ENCODE measurements at regions not wholly inside any gene's neighbourhood (a gene's known extent, or its start where the extent isn't known, plus 50 kb on each side); places are given as distances from the start of the nearest gene placed in this dataset.
A peak's percentile ranks its signal among the peaks of the same experiment; 100 is the strongest.

DNA sequence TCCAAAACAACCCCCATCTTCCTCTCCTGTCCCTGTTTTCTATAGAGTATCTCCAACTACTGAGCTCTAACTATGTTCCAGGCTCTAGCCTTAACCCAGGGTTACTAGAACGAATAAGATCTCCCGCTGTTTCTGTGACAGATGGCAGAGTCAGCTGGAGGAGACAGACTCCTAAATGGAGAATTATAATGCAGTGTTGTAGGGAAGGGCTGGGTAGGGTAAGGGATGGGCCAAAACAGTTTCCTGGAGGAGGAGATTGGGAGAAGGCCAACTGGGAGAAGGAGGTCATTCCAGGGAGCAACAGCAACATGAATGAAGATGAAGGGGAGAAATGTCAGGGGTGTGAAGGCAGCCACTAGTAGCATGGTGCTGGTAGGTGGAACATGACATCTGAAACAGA lies 73.4 kb upstream of the ANO4 start:
- WGBS (ENCODE audit: extremely low coverage, insufficient coverage, low lambda C conversion rate) = no CpG with 5 or more reads among the region's 2 CpGs
- H3K79me2 ChIP-seq (ENCODE audit: control insufficient read depth, insufficient read depth, low read length) = peaks cover 5% of the 10 kb centered on the region

DNA sequence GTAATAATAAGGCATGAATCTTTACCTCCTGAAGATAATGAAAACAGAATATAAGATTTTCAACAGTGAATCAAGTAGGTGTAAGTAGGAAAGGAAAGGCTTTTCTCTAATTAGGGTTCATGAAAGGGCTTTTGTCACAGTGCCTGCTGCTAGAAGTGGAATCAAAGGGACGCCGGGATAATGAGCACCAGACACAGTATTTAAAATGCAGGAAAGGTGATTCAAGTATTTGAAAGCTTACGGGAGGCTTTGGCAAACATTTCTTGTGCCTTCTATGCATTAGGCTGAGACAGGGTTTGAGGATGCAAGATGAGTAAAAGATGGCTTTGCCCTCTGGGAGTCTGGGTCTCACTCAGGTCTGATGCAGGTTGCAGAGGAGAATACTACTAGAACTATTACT lies 70.5 kb upstream of the ANO4 start:
- Histone ChIP-seq H4K5ac (ENCODE audit: low read length) (no peak overlapping the region), H3K36me3 (ENCODE audit: control insufficient read depth, insufficient read depth, low read length) (no peaks in the 10 kb centered on the region), H3K18ac (ENCODE audit: low read length) (no peak overlapping the region), H2BK120ac (ENCODE audit: low read depth, low read length) (no peak overlapping the region), H3K27me3 (ENCODE audit: insufficient read depth, low read length, poor library complexity) (no peaks in the 10 kb centered on the region), H3K23ac (ENCODE audit: low read length) (no peak overlapping the region), H3K9ac (ENCODE audit: low read length) (no peak overlapping the region), H3K56ac (ENCODE audit: low read length) (no peak overlapping the region), H3K4me1 (ENCODE audit: control insufficient read depth, low read depth, low read length) (peaks cover 4% of the 10 kb centered on the region), H3K4ac (ENCODE audit: low read depth, low read length) (peak overlapping the region; percentile 16), H3K4me2 (ENCODE audit: low read length) (no peak overlapping the region), H2BK15ac (replicated peaks; ENCODE audit: low read depth) (no peak overlapping the region), H2AK5ac (ENCODE audit: low read length) (no peak overlapping the region), H3K27ac (ENCODE audit: low read depth, low read length) (no peak overlapping the region), H3K4me3 (ENCODE audit: low read length) (no peak overlapping the region), H4K8ac (ENCODE audit: low read depth, low read length) (no peak overlapping the region), H3K79me2 (ENCODE audit: control insufficient read depth, insufficient read depth, low read length) (peaks cover 5% of the 10 kb centered on the region), H2BK5ac (ENCODE audit: low read length) (no peak overlapping the region), H3K79me1 (ENCODE audit: low read length) (peaks cover 2% of the 10 kb centered on the region)
- no CpG with 5 or more reads among the region's 3 CpGs for WGBS (ENCODE audit: extremely low coverage, insufficient coverage, low lambda C conversion rate)
- peak; percentile 21 for DNase-seq

More for the DNA sequence above, 73.4 kb upstream of the ANO4 start:
- H3K4me2 ChIP-seq (ENCODE audit: low read length) = no peak overlapping the region
- no peak overlapping the region for H4K8ac ChIP-seq (ENCODE audit: low read depth, low read length)
- no peak overlapping the region for H3K23ac ChIP-seq (ENCODE audit: low read length)
- no peak overlapping the region for H2AK5ac ChIP-seq (ENCODE audit: low read length)
- H3K27ac ChIP-seq (ENCODE audit: low read depth, low read length) = no peak overlapping the region
- no peak overlapping the region for H3K18ac ChIP-seq (ENCODE audit: low read length)
- no peak for DNase-seq
- H3K27me3 ChIP-seq (ENCODE audit: insufficient read depth, low read length, poor library complexity) = no peaks in the 10 kb centered on the region
- no peak overlapping the region for H2BK120ac ChIP-seq (ENCODE audit: low read depth, low read length)
- no peak overlapping the region for H3K9ac ChIP-seq (ENCODE audit: low read length)
- H3K4ac ChIP-seq (ENCODE audit: low read depth, low read length) = no peak overlapping the region
- H4K5ac ChIP-seq (ENCODE audit: low read length) = no peak overlapping the region
- no peak overlapping the region for H3K56ac ChIP-seq (ENCODE audit: low read length)
- peaks cover 2% of the 10 kb centered on the region for H3K79me1 ChIP-seq (ENCODE audit: low read length)
- H3K4me3 ChIP-seq (ENCODE audit: low read length) = no peak overlapping the region
- no peak overlapping the region for H2BK15ac ChIP-seq (replicated peaks; ENCODE audit: low read depth)
- H3K4me1 ChIP-seq (ENCODE audit: control insufficient read depth, low read depth, low read length) = peaks cover 4% of the 10 kb centered on the region
- no peaks in the 10 kb centered on the region for H3K36me3 ChIP-seq (ENCODE audit: control insufficient read depth, insufficient read depth, low read length)
- no peak overlapping the region for H2BK5ac ChIP-seq (ENCODE audit: low read length)

DNA sequence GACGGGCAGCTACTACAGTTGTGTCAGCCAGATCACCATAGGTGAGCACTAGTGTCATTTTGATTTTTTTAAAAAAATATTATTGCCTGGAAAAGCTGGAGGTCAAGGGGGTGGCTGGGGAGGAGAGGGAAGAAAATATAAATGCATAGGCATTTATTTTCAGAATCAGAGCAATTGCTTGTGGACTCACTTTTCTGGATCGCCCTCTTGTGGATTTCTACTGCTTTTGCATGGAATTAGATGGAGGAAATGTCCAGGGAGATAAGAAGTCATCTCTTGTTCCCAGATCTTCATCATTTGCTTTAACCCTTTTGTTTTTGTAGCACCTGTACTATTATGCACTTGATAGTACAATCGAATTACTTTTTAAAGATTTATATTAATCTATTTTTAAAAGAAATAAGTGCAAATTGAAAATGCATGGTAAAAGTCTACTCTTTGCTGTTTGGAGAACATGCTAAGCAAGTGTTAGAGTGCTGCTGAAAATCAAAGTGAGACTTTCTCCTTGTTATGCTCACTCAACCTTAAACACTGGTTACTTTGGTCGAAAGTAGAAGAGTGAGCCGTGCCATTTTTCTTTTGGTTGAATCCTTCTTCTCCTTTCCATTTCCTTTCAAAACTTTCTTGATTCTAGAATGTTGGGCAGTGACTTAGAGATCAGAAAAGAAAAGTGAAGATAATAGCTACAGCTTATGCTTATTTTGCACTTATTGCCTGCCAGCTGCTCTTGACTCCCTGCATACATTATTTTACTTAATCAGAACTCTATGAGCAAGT lies 60.6 kb upstream of the ANO4 start:
- Histone ChIP-seq H3K79me2 (ENCODE audit: control insufficient read depth, insufficient read depth, low read length) (no peaks in the 10 kb centered on the region), H3K4me2 (ENCODE audit: low read length) (no peak overlapping the region), H3K56ac (ENCODE audit: low read length) (no peak overlapping the region), H4K8ac (ENCODE audit: low read depth, low read length) (no peak overlapping the region), H2BK15ac (replicated peaks; ENCODE audit: low read depth) (no peak overlapping the region), H3K79me1 (ENCODE audit: low read length) (no peaks in the 10 kb centered on the region), H2AK5ac (ENCODE audit: low read length) (no peak overlapping the region), H2BK5ac (ENCODE audit: low read length) (no peak overlapping the region), H3K27me3 (ENCODE audit: insufficient read depth, low read length, poor library complexity) (no peaks in the 10 kb centered on the region), H4K5ac (ENCODE audit: low read length) (no peak overlapping the region), H3K23ac (ENCODE audit: low read length) (no peak overlapping the region), H3K27ac (ENCODE audit: low read depth, low read length) (no peak overlapping the region), H3K4me1 (ENCODE audit: control insufficient read depth, low read depth, low read length) (no peaks in the 10 kb centered on the region), H3K18ac (ENCODE audit: low read length) (no peak overlapping the region), H2BK120ac (ENCODE audit: low read depth, low read length) (no peak overlapping the region), H3K9ac (ENCODE audit: low read length) (no peak overlapping the region), H3K36me3 (ENCODE audit: control insufficient read depth, insufficient read depth, low read length) (no peaks in the 10 kb centered on the region), H3K4me3 (ENCODE audit: low read length) (no peak overlapping the region), H3K4ac (ENCODE audit: low read depth, low read length) (no peak overlapping the region)
- DNase-seq = peak; percentile 51
- no CpG with 5 or more reads among the region's 5 CpGs for WGBS (ENCODE audit: extremely low coverage, insufficient coverage, low lambda C conversion rate)

DNA sequence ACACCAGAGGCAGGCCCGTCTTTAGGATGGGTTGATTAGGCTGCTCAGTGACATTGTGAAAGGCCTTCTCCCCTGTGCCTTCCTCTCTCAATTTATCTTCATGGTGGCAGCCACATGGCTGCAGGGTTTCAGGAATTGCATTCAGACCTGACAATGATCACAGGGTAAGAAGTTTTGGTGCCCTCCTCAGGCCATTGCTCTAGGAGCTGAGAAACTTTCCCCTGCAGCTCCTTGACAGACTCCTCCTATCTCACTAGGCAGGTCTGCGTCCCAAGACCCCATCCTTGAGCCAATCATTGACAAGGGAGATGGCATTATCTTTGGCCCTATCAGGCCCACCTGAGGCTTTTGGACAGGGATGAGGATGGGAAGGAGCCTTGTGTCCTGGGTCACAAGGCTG lies 57.4 kb upstream of the ANO4 start:
- H2BK15ac ChIP-seq (replicated peaks; ENCODE audit: low read depth) = no peak overlapping the region
- H2BK5ac ChIP-seq (ENCODE audit: low read length) = no peak overlapping the region
- no peak overlapping the region for H2BK120ac ChIP-seq (ENCODE audit: low read depth, low read length)
- no peak overlapping the region for H4K5ac ChIP-seq (ENCODE audit: low read length)
- H3K4me2 ChIP-seq (ENCODE audit: low read length) = no peak overlapping the region
- no peak overlapping the region for H3K9ac ChIP-seq (ENCODE audit: low read length)
- H3K79me2 ChIP-seq (ENCODE audit: control insufficient read depth, insufficient read depth, low read length) = no peaks in the 10 kb centered on the region
- no peaks in the 10 kb centered on the region for H3K36me3 ChIP-seq (ENCODE audit: control insufficient read depth, insufficient read depth, low read length)
- H3K56ac ChIP-seq (ENCODE audit: low read length) = no peak overlapping the region
- no peak overlapping the region for H3K27ac ChIP-seq (ENCODE audit: low read depth, low read length)
- H3K4me3 ChIP-seq (ENCODE audit: low read length) = no peak overlapping the region
- H3K27me3 ChIP-seq (ENCODE audit: insufficient read depth, low read length, poor library complexity) = no peaks in the 10 kb centered on the region
- H3K4ac ChIP-seq (ENCODE audit: low read depth, low read length) = no peak overlapping the region
- no CpG with 5 or more reads among the region's 2 CpGs for WGBS (ENCODE audit: extremely low coverage, insufficient coverage, low lambda C conversion rate)
- H3K23ac ChIP-seq (ENCODE audit: low read length) = no peak overlapping the region
- H3K18ac ChIP-seq (ENCODE audit: low read length) = no peak overlapping the region
- no peak overlapping the region for H4K8ac ChIP-seq (ENCODE audit: low read depth, low read length)
- H3K4me1 ChIP-seq (ENCODE audit: control insufficient read depth, low read depth, low read length) = no peaks in the 10 kb centered on the region
- H2AK5ac ChIP-seq (ENCODE audit: low read length) = no peak overlapping the region
- peak; percentile 86 for DNase-seq
- H3K79me1 ChIP-seq (ENCODE audit: low read length) = no peaks in the 10 kb centered on the region

DNA sequence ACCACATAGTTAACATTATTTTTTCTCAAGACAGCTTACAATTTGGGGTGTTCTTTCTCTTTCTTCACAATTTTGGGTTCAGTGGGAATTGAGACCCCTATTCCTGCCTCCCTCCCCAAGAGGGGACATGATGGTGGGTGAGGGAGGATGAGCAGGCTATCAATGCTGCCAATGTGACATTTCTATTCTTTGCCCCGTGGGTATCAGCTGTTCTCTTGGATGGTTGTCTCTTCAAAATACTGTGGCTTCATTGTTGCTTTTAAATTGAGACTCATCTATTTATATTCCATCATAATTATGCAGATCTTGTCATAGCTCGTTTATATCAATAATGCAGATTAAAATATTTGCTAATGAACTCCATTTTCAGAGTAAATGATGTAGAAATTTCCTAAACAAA lies 56.5 kb upstream of the ANO4 start:
- no peak for DNase-seq
- no peak overlapping the region for H4K5ac ChIP-seq (ENCODE audit: low read length)
- no peaks in the 10 kb centered on the region for H3K4me1 ChIP-seq (ENCODE audit: control insufficient read depth, low read depth, low read length)
- H3K9ac ChIP-seq (ENCODE audit: low read length) = no peak overlapping the region
- no peak overlapping the region for H3K4me2 ChIP-seq (ENCODE audit: low read length)
- no peak overlapping the region for H2BK5ac ChIP-seq (ENCODE audit: low read length)
- H3K36me3 ChIP-seq (ENCODE audit: control insufficient read depth, insufficient read depth, low read length) = no peaks in the 10 kb centered on the region
- H3K79me2 ChIP-seq (ENCODE audit: control insufficient read depth, insufficient read depth, low read length) = no peaks in the 10 kb centered on the region
- no peak overlapping the region for H4K8ac ChIP-seq (ENCODE audit: low read depth, low read length)
- H3K27me3 ChIP-seq (ENCODE audit: insufficient read depth, low read length, poor library complexity) = no peaks in the 10 kb centered on the region
- no peak overlapping the region for H3K4me3 ChIP-seq (ENCODE audit: low read length)
- H2BK120ac ChIP-seq (ENCODE audit: low read depth, low read length) = no peak overlapping the region
- no CpG with 5 or more reads among the region's 2 CpGs for WGBS (ENCODE audit: extremely low coverage, insufficient coverage, low lambda C conversion rate)
- H3K79me1 ChIP-seq (ENCODE audit: low read length) = no peaks in the 10 kb centered on the region
- no peak overlapping the region for H3K4ac ChIP-seq (ENCODE audit: low read depth, low read length)
- no peak overlapping the region for H3K56ac ChIP-seq (ENCODE audit: low read length)
- no peak overlapping the region for H3K27ac ChIP-seq (ENCODE audit: low read depth, low read length)
- H3K18ac ChIP-seq (ENCODE audit: low read length) = no peak overlapping the region
- no peak overlapping the region for H3K23ac ChIP-seq (ENCODE audit: low read length)
- no peak overlapping the region for H2BK15ac ChIP-seq (replicated peaks; ENCODE audit: low read depth)
- H2AK5ac ChIP-seq (ENCODE audit: low read length) = no peak overlapping the region

Data from mesendoderm (in vitro differentiated cells).